Glutamatergic neuron (in vitro differentiated cells): ENCODE measurements at regions not wholly inside any gene's neighbourhood (a gene's known extent, or its start where the extent isn't known, plus 50 kb on each side); places are given as distances from the start of the nearest gene placed in this dataset.

ENCODE experiments used
- DNase-seq: peaks from one replicate; pipeline ENCODE4 v3.0.0; 2022
- H3K27ac Mint-ChIP-seq: one replicate; pipeline ENCODE4 v1.8.0; 2020; ENCODE audit warnings: mild to moderate bottlenecking, mixed read lengths, inconsistent platforms; ENCODE audit not compliant: unreplicated experiment
- H3K27me3 Mint-ChIP-seq: one replicate; pipeline ENCODE4 v1.8.0; 2020; ENCODE audit warnings: mild to moderate bottlenecking, moderate library complexity, mixed read lengths, inconsistent platforms; ENCODE audit not compliant: unreplicated experiment
- H3K36me3 Mint-ChIP-seq: one replicate; pipeline ENCODE4 v1.8.0; 2020; ENCODE audit warnings: mild to moderate bottlenecking, mixed read lengths, inconsistent platforms; ENCODE audit not compliant: unreplicated experiment
- H3K4me1 Mint-ChIP-seq: one replicate; pipeline ENCODE4 v1.8.0; 2020; ENCODE audit warnings: mild to moderate bottlenecking, low read depth, mixed read lengths, inconsistent platforms; ENCODE audit not compliant: unreplicated experiment
- H3K4me3 Mint-ChIP-seq: one replicate; pipeline ENCODE4 v1.8.0; 2020; ENCODE audit warnings: mild to moderate bottlenecking, mixed read lengths, inconsistent platforms; ENCODE audit not compliant: unreplicated experiment
- H3K9me3 Mint-ChIP-seq: one replicate; pipeline ENCODE4 v1.8.0; 2020; ENCODE audit warnings: mild to moderate bottlenecking, moderate library complexity, mixed read lengths, inconsistent platforms; ENCODE audit not compliant: unreplicated experiment
- TF ChIP-seq, protein P1 (sequence below): fragments of 200-600 bp; sonication (generic); IDR thresholded peaks from one replicate; pipeline ENCODE4 v1.5.0; 2021; ENCODE audit not compliant: partially characterized antibody, unreplicated experiment

DNA sequence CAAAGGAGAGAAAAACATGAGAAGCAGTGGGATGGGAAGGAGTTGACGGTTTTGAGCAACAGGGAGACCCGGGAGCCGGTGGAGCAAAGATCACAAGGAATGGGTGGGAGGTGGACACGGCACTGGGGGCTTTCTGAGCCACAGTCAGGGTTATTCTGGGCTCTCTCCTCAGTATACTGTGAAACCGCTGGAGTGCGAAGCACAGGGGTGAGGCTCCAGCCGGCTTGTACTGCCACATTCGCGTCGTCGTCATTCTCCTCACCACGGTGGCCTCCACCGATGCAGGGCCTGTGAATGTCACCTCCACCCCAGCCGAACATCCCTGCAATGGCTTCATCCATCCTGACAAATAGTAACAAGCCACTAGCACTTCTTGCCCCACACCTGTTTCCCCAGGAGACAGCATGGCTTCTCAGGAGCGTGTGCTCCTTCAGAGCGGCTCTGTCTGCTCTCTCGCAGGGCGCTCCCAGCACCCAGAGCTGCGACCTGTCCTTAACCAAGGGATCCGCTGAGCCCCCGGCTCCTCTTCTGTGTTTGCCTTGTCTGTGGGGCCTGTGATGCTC, 1165.3 kb downstream of the TBC1D22A start:
- Mint-ChIP-seq H3K27me3 (peaks cover 1% of the 10 kb centered on the region), H3K9me3 (peaks cover 18% of the 10 kb centered on the region), H3K27ac (no peak overlapping the region)

DNA sequence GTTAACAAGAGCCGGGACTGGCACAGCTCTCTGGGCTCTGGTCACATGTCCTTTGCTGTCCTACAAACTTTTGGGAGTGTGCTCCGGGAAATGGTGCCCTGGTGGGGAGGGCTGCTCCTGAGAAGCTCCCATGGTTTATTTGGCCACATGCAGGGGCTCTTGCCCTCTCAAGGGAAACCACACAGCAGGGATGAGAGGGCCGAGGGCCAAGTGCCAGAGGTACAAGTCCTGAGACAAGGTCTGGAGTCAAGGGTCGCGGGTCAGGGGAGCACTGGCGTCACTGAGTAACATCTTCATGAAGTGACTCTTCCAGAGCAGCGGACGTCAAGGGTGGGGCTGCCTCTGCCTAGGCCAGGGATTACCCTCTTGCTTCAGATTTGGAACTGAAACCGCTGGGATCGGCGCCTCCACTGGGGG, 1160.6 kb downstream of the TBC1D22A start:
- TF ChIP-seq, protein P1, sequence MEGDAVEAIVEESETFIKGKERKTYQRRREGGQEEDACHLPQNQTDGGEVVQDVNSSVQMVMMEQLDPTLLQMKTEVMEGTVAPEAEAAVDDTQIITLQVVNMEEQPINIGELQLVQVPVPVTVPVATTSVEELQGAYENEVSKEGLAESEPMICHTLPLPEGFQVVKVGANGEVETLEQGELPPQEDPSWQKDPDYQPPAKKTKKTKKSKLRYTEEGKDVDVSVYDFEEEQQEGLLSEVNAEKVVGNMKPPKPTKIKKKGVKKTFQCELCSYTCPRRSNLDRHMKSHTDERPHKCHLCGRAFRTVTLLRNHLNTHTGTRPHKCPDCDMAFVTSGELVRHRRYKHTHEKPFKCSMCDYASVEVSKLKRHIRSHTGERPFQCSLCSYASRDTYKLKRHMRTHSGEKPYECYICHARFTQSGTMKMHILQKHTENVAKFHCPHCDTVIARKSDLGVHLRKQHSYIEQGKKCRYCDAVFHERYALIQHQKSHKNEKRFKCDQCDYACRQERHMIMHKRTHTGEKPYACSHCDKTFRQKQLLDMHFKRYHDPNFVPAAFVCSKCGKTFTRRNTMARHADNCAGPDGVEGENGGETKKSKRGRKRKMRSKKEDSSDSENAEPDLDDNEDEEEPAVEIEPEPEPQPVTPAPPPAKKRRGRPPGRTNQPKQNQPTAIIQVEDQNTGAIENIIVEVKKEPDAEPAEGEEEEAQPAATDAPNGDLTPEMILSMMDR: no peak
- peaks cover 6% of the 10 kb centered on the region for H3K36me3 Mint-ChIP-seq
- peaks cover 14% of the 10 kb centered on the region for H3K9me3 Mint-ChIP-seq
- no peak overlapping the region for H3K4me3 Mint-ChIP-seq
- no peaks in the 10 kb centered on the region for H3K4me1 Mint-ChIP-seq
- no peak overlapping the region for H3K27ac Mint-ChIP-seq
- no peak for DNase-seq
- H3K27me3 Mint-ChIP-seq: peaks cover 1% of the 10 kb centered on the region

More for the DNA sequence above, 1165.3 kb downstream of the TBC1D22A start:
- peaks cover 10% of the 10 kb centered on the region for H3K36me3 Mint-ChIP-seq
- no peaks in the 10 kb centered on the region for H3K4me1 Mint-ChIP-seq
- TF ChIP-seq, protein P1: no peak
- H3K4me3 Mint-ChIP-seq: no peak overlapping the region
- no peak for DNase-seq

DNA sequence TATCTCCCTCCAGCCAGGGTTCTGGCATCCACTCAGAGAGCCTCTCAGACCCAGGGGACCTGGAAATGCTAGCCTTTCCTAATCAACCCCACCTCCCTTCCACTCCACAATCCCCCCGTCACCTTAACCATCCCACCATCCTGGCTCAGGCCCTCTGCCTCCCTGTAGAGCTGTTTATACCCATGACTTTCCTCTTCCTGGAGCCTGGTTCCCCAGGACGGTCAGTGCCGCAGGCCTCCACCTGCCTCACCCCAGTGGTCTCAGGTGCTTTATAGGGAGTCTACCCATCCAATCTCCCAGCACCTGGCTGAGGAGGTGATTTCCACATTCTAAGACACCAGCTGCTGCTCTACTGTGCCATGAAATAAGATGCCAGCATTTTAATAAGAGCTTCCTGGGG, 1159.5 kb downstream of the TBC1D22A start:
- TF ChIP-seq, protein P1: no peak
- H3K9me3 Mint-ChIP-seq: peaks cover 8% of the 10 kb centered on the region
- peaks cover 3% of the 10 kb centered on the region for H3K27me3 Mint-ChIP-seq
- no peak for DNase-seq
- H3K27ac Mint-ChIP-seq: no peak overlapping the region
- H3K36me3 Mint-ChIP-seq: peaks cover 2% of the 10 kb centered on the region
- H3K4me3 Mint-ChIP-seq: no peak overlapping the region
- no peaks in the 10 kb centered on the region for H3K4me1 Mint-ChIP-seq

DNA sequence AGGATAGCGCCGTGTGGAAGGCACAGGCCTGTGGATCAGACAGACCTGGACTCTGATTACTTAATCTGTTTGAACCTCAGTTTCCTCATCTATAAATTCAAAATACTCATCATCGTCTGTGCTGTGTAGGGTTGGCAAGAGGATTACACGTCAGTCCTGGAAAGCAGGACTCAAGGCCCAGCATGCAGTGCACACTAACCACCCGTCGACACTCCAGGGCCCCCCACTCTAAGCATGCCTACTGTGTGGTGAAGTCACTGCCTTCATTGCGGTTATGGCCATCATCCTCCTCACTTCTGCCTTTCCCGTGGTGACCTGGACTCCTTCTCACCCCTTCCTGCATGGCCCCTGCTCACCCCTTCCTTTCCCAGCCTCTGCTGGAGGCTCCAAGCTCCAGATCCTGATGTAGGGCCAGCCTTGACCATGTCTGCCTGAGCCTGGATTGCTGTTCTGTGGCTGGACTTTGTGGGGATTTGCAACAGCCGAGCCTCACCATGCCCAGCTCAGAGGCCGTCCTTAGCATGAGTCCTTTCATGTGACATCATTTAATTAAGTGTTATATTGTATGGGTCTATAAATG, 1158.0 kb downstream of the TBC1D22A start:
- H3K4me3 Mint-ChIP-seq: no peak overlapping the region
- no peak overlapping the region for H3K27ac Mint-ChIP-seq
- TF ChIP-seq, protein P1: no peak
- peaks cover 4% of the 10 kb centered on the region for H3K27me3 Mint-ChIP-seq
- peaks cover 6% of the 10 kb centered on the region for H3K9me3 Mint-ChIP-seq
- H3K4me1 Mint-ChIP-seq: no peaks in the 10 kb centered on the region
- H3K36me3 Mint-ChIP-seq: no peaks in the 10 kb centered on the region
- no peak for DNase-seq

DNA sequence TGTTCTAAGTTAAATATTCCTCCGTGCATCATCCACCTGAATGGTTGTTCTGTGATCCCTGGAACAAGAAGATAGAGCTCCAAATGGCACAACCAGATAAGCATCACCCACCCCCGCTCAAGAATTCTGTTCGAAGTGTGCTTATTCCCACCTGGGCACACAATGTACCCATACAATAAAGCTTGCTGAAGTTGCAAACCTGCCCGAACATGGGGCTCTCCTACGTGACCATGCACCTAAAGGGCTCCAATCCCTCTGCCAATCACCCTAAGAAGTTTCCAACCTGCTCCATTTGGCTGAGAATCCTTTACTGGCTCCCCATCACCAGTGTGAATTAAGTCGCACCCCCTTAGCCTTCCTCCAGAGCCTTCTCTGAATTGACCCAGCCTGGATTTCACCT, 1157.4 kb downstream of the TBC1D22A start:
- Mint-ChIP-seq H3K4me1 (no peaks in the 10 kb centered on the region), H3K36me3 (no peaks in the 10 kb centered on the region), H3K27ac (no peak overlapping the region), H3K9me3 (peaks cover 2% of the 10 kb centered on the region), H3K4me3 (no peak overlapping the region), H3K27me3 (peaks cover 4% of the 10 kb centered on the region)
- TF ChIP-seq, protein P1: no peak
- DNase-seq: no peak
